ENCODE measurements at regions not wholly inside any gene's neighbourhood (a gene's known extent, or its start where the extent isn't known, plus 50 kb on each side); places are given as distances from the start of the nearest gene placed in this dataset.

DNA sequence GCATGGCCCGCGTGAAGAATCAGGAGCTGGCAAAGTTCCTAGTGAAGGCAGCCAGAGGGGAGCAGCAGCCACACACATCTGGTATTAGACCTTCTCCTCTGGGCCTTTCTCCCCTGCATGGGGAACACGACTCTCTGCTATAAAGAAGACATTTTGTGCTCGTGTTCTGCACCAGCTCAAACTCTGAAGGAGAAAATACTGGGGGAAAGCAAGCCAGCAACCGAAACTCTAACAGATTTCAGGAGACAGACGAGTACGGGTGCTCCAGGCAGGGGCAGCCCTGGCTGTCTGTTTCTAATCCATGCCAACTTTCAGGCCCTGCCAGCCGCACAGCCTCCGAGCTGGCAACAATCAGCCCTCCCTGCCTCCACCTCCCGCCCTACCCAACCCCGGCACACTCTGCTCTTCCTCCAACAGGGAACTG is 296.3 kb downstream of the BRD1 start (continued):
- TF ChIP-seq ZNF462 (CRISPR knock-in tag; IDR thresholded peaks at IDR 0.05) (no peak), ZNF114 (CRISPR knock-in tag; IDR thresholded peaks at IDR 0.05) (no peak), CREB1 (CRISPR knock-in tag; IDR thresholded peaks at IDR 0.05; ENCODE audit: low read depth) (no peak), STAT1 (IDR thresholded peaks at IDR 0.05; ENCODE audit: unreplicated experiment) (no peak)
- TF ChIP-seq, protein P1, sequence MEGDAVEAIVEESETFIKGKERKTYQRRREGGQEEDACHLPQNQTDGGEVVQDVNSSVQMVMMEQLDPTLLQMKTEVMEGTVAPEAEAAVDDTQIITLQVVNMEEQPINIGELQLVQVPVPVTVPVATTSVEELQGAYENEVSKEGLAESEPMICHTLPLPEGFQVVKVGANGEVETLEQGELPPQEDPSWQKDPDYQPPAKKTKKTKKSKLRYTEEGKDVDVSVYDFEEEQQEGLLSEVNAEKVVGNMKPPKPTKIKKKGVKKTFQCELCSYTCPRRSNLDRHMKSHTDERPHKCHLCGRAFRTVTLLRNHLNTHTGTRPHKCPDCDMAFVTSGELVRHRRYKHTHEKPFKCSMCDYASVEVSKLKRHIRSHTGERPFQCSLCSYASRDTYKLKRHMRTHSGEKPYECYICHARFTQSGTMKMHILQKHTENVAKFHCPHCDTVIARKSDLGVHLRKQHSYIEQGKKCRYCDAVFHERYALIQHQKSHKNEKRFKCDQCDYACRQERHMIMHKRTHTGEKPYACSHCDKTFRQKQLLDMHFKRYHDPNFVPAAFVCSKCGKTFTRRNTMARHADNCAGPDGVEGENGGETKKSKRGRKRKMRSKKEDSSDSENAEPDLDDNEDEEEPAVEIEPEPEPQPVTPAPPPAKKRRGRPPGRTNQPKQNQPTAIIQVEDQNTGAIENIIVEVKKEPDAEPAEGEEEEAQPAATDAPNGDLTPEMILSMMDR (conservative IDR thresholded peaks at IDR 0.05; ENCODE audit: low read depth in 2 of 2) = no peak

- Mint-ChIP-seq H3K4me3 (no peak overlapping the region), H3K36me3 (ENCODE audit: low read depth) (no peaks in the 10 kb centered on the region), H3K27ac (no peak overlapping the region), H3K9me3 (no peaks in the 10 kb centered on the region; the same call in none of the 3 replicates), H3K4me1 (peaks cover 41% of the 10 kb centered on the region), H3K27me3 (ENCODE audit: insufficient read depth, low read depth, poor library complexity) (peaks cover 9% of the 10 kb centered on the region)
- Histone ChIP-seq H3K4me3 (no peak overlapping the region), H2AFZ (no peak overlapping the region), H3K9me2 (ENCODE audit: insufficient read depth) (no peaks in the 10 kb centered on the region), H3K79me2 (replicated peaks; ENCODE audit: insufficient read depth) (no peaks in the 10 kb centered on the region), H3F3A (replicated peaks; ENCODE audit: low read depth) (no peaks in the 10 kb centered on the region), H3K27ac (ENCODE audit: low read depth) (no peak overlapping the region), H3K27me3 (ENCODE audit: insufficient read depth) (no peaks in the 10 kb centered on the region), H3K4me2 (no peak overlapping the region), H3K36me3 (ENCODE audit: insufficient read depth) (no peaks in the 10 kb centered on the region; the same call in 1 of the 2 replicates), H4K20me1 (replicated peaks; ENCODE audit: insufficient read depth) (no peaks in the 10 kb centered on the region), H3K4me1 (ENCODE audit: insufficient read depth) (no peaks in the 10 kb centered on the region)
- ATAC-seq (no peak), DNase-seq (ENCODE audit: low spot score) (no peak)
- TF ChIP-seq NANOG (IDR thresholded peaks at IDR 0.05; ENCODE audit: borderline replicate concordance) (no peak), JUNB (IDR thresholded peaks at IDR 0.05; ENCODE audit: unreplicated experiment) (no peak), ZNF331 (CRISPR knock-in tag; IDR thresholded peaks at IDR 0.05; ENCODE audit: low read depth) (no peak), EZH2 (IDR thresholded peaks at IDR 0.05; ENCODE audit: low read depth, unreplicated experiment) (no peak), EZH2phosphoT487 (IDR thresholded peaks at IDR 0.05; ENCODE audit: unreplicated experiment) (no peak), POLR2AphosphoS5 (IDR thresholded peaks at IDR 0.05; ENCODE audit: low read depth) (no peak)
- TF ChIP-seq, protein P1 (conservative IDR thresholded peaks at IDR 0.05; ENCODE audit: low read depth in 2 of 2) = no peak
These were observed 296.9 kb downstream of the BRD1 start for GRCh38 chr22:49530671-49531367.

Data from GM23338 (cell line).